ENCODE measurements at regions not wholly inside any gene's neighbourhood (a gene's known extent, or its start where the extent isn't known, plus 50 kb on each side); places are given as distances from the start of the nearest gene placed in this dataset.

- Histone ChIP-seq H3K4me1 (ENCODE audit: control insufficient read depth in 3 of 3, insufficient read depth in 2 of 3, low read depth in 1 of 3, low read length in 2 of 3) (peaks cover 0 to 2% (median 0%) of the 10 kb centered on the region in 3 donors), H3K9me3 (ENCODE audit: control insufficient read depth in 2 of 2, insufficient read depth in 1 of 2, low read depth in 1 of 2, low read length in 1 of 2) (peaks cover 0 to 12% of the 10 kb centered on the region in 2 donors), H3K4me3 (ENCODE audit: low read depth in 1 of 3, low read length in 3 of 3) (no peak overlapping the region), H3K27ac (ENCODE audit: low read depth in 1 of 3, low read length in 2 of 3) (no peak overlapping the region), H3K36me3 (ENCODE audit: control insufficient read depth in 3 of 3, insufficient read depth in 2 of 3, low read depth in 1 of 3, low read length in 3 of 3) (no peaks in the 10 kb centered on the region), H3K27me3 (ENCODE audit: control insufficient read depth in 3 of 3, insufficient read depth in 3 of 3, low read length in 3 of 3) (no peaks in the 10 kb centered on the region)
- FAIRE-seq (no peak), DNase-seq (no peak)
- 41 to 52% (median 49%) methylated on average over 4 of the region's 4 CpGs for WGBS, 3 donors
Measured at GRCh38 chr11:79512706-79513469, 72.1 kb upstream of the TENM4 start.

GRCh38 chr11:79510960-79511359 is 70.1 kb upstream of the TENM4 start:
- no peak for DNase-seq
- Histone ChIP-seq H3K4me1 (ENCODE audit: control insufficient read depth in 3 of 3, insufficient read depth in 2 of 3, low read depth in 1 of 3, low read length in 2 of 3) (peaks cover 0 to 15% (median 0%) of the 10 kb centered on the region in 3 donors), H3K27ac (ENCODE audit: low read depth in 1 of 3, low read length in 2 of 3) (no peak overlapping the region), H3K27me3 (ENCODE audit: control insufficient read depth in 3 of 3, insufficient read depth in 3 of 3, low read length in 3 of 3) (no peaks in the 10 kb centered on the region), H3K36me3 (ENCODE audit: control insufficient read depth in 3 of 3, insufficient read depth in 2 of 3, low read depth in 1 of 3, low read length in 3 of 3) (no peaks in the 10 kb centered on the region), H3K9me3 (ENCODE audit: control insufficient read depth in 2 of 2, insufficient read depth in 1 of 2, low read depth in 1 of 2, low read length in 1 of 2) (peaks cover 0 to 12% of the 10 kb centered on the region in 2 donors), H3K4me3 (ENCODE audit: low read depth in 1 of 3, low read length in 3 of 3) (no peak overlapping the region)
- FAIRE-seq = no peak
- 71 to 89% (median 82%) methylated on average over 9 of the region's 9 CpGs for WGBS, 3 donors

GRCh38 chr11:79508461-79508860 is 67.6 kb upstream of the TENM4 start:
- peaks cover 0 to 6% of the 10 kb centered on the region in 2 donors for H3K9me3 ChIP-seq (ENCODE audit: control insufficient read depth in 2 of 2, insufficient read depth in 1 of 2, low read depth in 1 of 2, low read length in 1 of 2)
- FAIRE-seq = no peak
- no peak overlapping the region for H3K27ac ChIP-seq (ENCODE audit: low read depth in 1 of 3, low read length in 2 of 3)
- no peaks in the 10 kb centered on the region for H3K36me3 ChIP-seq (ENCODE audit: control insufficient read depth in 3 of 3, insufficient read depth in 2 of 3, low read depth in 1 of 3, low read length in 3 of 3)
- WGBS, 3 donors = 51 to 64% (median 52%) methylated on average over 3 of the region's 3 CpGs
- H3K27me3 ChIP-seq (ENCODE audit: control insufficient read depth in 3 of 3, insufficient read depth in 3 of 3, low read length in 3 of 3) = no peaks in the 10 kb centered on the region
- DNase-seq = no peak
- peaks cover 0 to 15% (median 0%) of the 10 kb centered on the region in 3 donors for H3K4me1 ChIP-seq (ENCODE audit: control insufficient read depth in 3 of 3, insufficient read depth in 2 of 3, low read depth in 1 of 3, low read length in 2 of 3)
- H3K4me3 ChIP-seq (ENCODE audit: low read depth in 1 of 3, low read length in 3 of 3) = no peak overlapping the region

- FAIRE-seq (no peak), DNase-seq (peak in 1 of 2 donors; percentile 71)
- Histone ChIP-seq H3K4me3 (ENCODE audit: low read depth in 1 of 3, low read length in 3 of 3) (no peak overlapping the region), H3K9me3 (ENCODE audit: control insufficient read depth in 2 of 2, insufficient read depth in 1 of 2, low read depth in 1 of 2, low read length in 1 of 2) (peaks cover 0 to 6% of the 10 kb centered on the region in 2 donors), H3K27me3 (ENCODE audit: control insufficient read depth in 3 of 3, insufficient read depth in 3 of 3, low read length in 3 of 3) (no peaks in the 10 kb centered on the region), H3K27ac (ENCODE audit: low read depth in 1 of 3, low read length in 2 of 3) (peak overlapping the region in 1 of 3 donors; percentile 36), H3K4me1 (ENCODE audit: control insufficient read depth in 3 of 3, insufficient read depth in 2 of 3, low read depth in 1 of 3, low read length in 2 of 3) (peaks cover 0 to 15% (median 0%) of the 10 kb centered on the region in 3 donors), H3K36me3 (ENCODE audit: control insufficient read depth in 3 of 3, insufficient read depth in 2 of 3, low read depth in 1 of 3, low read length in 3 of 3) (no peaks in the 10 kb centered on the region)
- 56 to 63% (median 57%) methylated on average over 7 of the region's 7 CpGs for WGBS, 3 donors
Measured at GRCh38 chr11:79507706-79508105, 66.9 kb upstream of the TENM4 start.

GRCh38 chr11:79506734-79507344 is 66.0 kb upstream of the TENM4 start:
- 35 to 45% (median 44%) methylated on average over 11 of the region's 11 CpGs for WGBS, 3 donors
- Histone ChIP-seq H3K9me3 (ENCODE audit: control insufficient read depth in 2 of 2, insufficient read depth in 1 of 2, low read depth in 1 of 2, low read length in 1 of 2) (peaks cover 0 to 6% of the 10 kb centered on the region in 2 donors), H3K27me3 (ENCODE audit: control insufficient read depth in 3 of 3, insufficient read depth in 3 of 3, low read length in 3 of 3) (no peaks in the 10 kb centered on the region), H3K36me3 (ENCODE audit: control insufficient read depth in 3 of 3, insufficient read depth in 2 of 3, low read depth in 1 of 3, low read length in 3 of 3) (no peaks in the 10 kb centered on the region), H3K4me3 (ENCODE audit: low read depth in 1 of 3, low read length in 3 of 3) (no peak overlapping the region), H3K4me1 (ENCODE audit: control insufficient read depth in 3 of 3, insufficient read depth in 2 of 3, low read depth in 1 of 3, low read length in 2 of 3) (peaks cover 0 to 21% (median 0%) of the 10 kb centered on the region in 3 donors), H3K27ac (ENCODE audit: low read depth in 1 of 3, low read length in 2 of 3) (no peak overlapping the region)
- peak in 1 of 2 donors; percentile 37 for DNase-seq
- FAIRE-seq = no peak

- 41 to 67% (median 44%) methylated on average over 3 of the region's 3 CpGs for WGBS, 3 donors
- H3K4me1 ChIP-seq (ENCODE audit: control insufficient read depth in 3 of 3, insufficient read depth in 2 of 3, low read depth in 1 of 3, low read length in 2 of 3) = peaks cover 0 to 28% (median 0%) of the 10 kb centered on the region in 3 donors
- H3K4me3 ChIP-seq (ENCODE audit: low read depth in 1 of 3, low read length in 3 of 3) = no peak overlapping the region
- FAIRE-seq (no peak), DNase-seq (no peak)
- no peak overlapping the region for H3K27ac ChIP-seq (ENCODE audit: low read depth in 1 of 3, low read length in 2 of 3)
- no peaks in the 10 kb centered on the region for H3K27me3 ChIP-seq (ENCODE audit: control insufficient read depth in 3 of 3, insufficient read depth in 3 of 3, low read length in 3 of 3)
- no peaks in the 10 kb centered on the region for H3K36me3 ChIP-seq (ENCODE audit: control insufficient read depth in 3 of 3, insufficient read depth in 2 of 3, low read depth in 1 of 3, low read length in 3 of 3)
- peaks cover 0 to 6% of the 10 kb centered on the region in 2 donors for H3K9me3 ChIP-seq (ENCODE audit: control insufficient read depth in 2 of 2, insufficient read depth in 1 of 2, low read depth in 1 of 2, low read length in 1 of 2)
Measured at GRCh38 chr11:79506124-79506523, 65.3 kb upstream of the TENM4 start.

- FAIRE-seq (no peak), DNase-seq (no peak)
- Histone ChIP-seq H3K4me1 (ENCODE audit: control insufficient read depth in 3 of 3, insufficient read depth in 2 of 3, low read depth in 1 of 3, low read length in 2 of 3) (peaks cover 0 to 29% (median 0%) of the 10 kb centered on the region in 3 donors), H3K27ac (ENCODE audit: low read depth in 1 of 3, low read length in 2 of 3) (no peak overlapping the region), H3K36me3 (ENCODE audit: control insufficient read depth in 3 of 3, insufficient read depth in 2 of 3, low read depth in 1 of 3, low read length in 3 of 3) (no peaks in the 10 kb centered on the region), H3K9me3 (ENCODE audit: control insufficient read depth in 2 of 2, insufficient read depth in 1 of 2, low read depth in 1 of 2, low read length in 1 of 2) (peaks cover 0 to 4% of the 10 kb centered on the region in 2 donors), H3K27me3 (ENCODE audit: control insufficient read depth in 3 of 3, insufficient read depth in 3 of 3, low read length in 3 of 3) (no peaks in the 10 kb centered on the region), H3K4me3 (ENCODE audit: low read depth in 1 of 3, low read length in 3 of 3) (no peak overlapping the region)
- WGBS, 3 donors = 48 to 77% (median 66%) methylated on average over 6 of the region's 6 CpGs
Measured at GRCh38 chr11:79503028-79503427, 62.2 kb upstream of the TENM4 start.

- no peak overlapping the region for H3K4me3 ChIP-seq (ENCODE audit: low read depth in 1 of 3, low read length in 3 of 3)
- peaks cover 0 to 20% (median 0%) of the 10 kb centered on the region in 3 donors for H3K4me1 ChIP-seq (ENCODE audit: control insufficient read depth in 3 of 3, insufficient read depth in 2 of 3, low read depth in 1 of 3, low read length in 2 of 3)
- no peak for FAIRE-seq
- 45 to 72% (median 60%) methylated on average over 4 of the region's 4 CpGs for WGBS, 3 donors
- peaks cover 0 to 14% of the 10 kb centered on the region in 2 donors for H3K9me3 ChIP-seq (ENCODE audit: control insufficient read depth in 2 of 2, insufficient read depth in 1 of 2, low read depth in 1 of 2, low read length in 1 of 2)
- DNase-seq = peak in 1 of 2 donors; percentile 82
- no peaks in the 10 kb centered on the region for H3K27me3 ChIP-seq (ENCODE audit: control insufficient read depth in 3 of 3, insufficient read depth in 3 of 3, low read length in 3 of 3)
- peak overlapping the region in 1 of 3 donors; percentile 72 for H3K27ac ChIP-seq (ENCODE audit: low read depth in 1 of 3, low read length in 2 of 3)
- no peaks in the 10 kb centered on the region for H3K36me3 ChIP-seq (ENCODE audit: control insufficient read depth in 3 of 3, insufficient read depth in 2 of 3, low read depth in 1 of 3, low read length in 3 of 3)
Measured at GRCh38 chr11:79501707-79502106, 60.9 kb upstream of the TENM4 start.

Measured in small intestine (tissue), 7 donors.